BLaER1 treated with 17β-estradiol and CSF1 and Interleukin-3, amounts not matched to agents 10 nM and 100 nM (cell line): ENCODE measurements at regions not wholly inside any gene's neighbourhood (a gene's known extent, or its start where the extent isn't known, plus 50 kb on each side); places are given as distances from the start of the nearest gene placed in this dataset.

Experiments
- H3K27ac ChIP-seq, 11 experiments: shearing (Covaris generic); formaldehyde crosslinking; 2 replicates each; pipeline ENCODE4 v1.8.1; 2022
- H3K27me3 ChIP-seq, 11 experiments: shearing (Covaris generic); formaldehyde crosslinking; 2 replicates each; pipeline ENCODE4 v1.8.1; 2022
- H3K36me3 ChIP-seq, 11 experiments: shearing (Covaris generic); formaldehyde crosslinking; 2 replicates each; pipeline ENCODE4 v1.8.1; 2022
- H3K4me1 ChIP-seq, 10 experiments: shearing (Covaris generic); formaldehyde crosslinking; 2 replicates each; pipeline ENCODE4 v1.8.1; 2022
- H3K4me2 ChIP-seq, 11 experiments: shearing (Covaris generic); formaldehyde crosslinking; 2 replicates each; pipeline ENCODE4 v1.8.1; 2022
- H3K4me3 ChIP-seq, 10 experiments: shearing (Covaris generic); formaldehyde crosslinking; 2 replicates each; pipeline ENCODE4 v1.8.1; 2022
- H3K9ac ChIP-seq, 11 experiments: shearing (Covaris generic); formaldehyde crosslinking; 2 replicates each; pipeline ENCODE4 v1.8.1; 2022
- H3K9me3 ChIP-seq, 11 experiments: shearing (Covaris generic); formaldehyde crosslinking; replicated peaks in 1 of 11; 2 replicates each; pipeline ENCODE4 v1.8.1; 2022
- H4K20me1 ChIP-seq, 11 experiments: shearing (Covaris generic); formaldehyde crosslinking; 2 replicates each; pipeline ENCODE4 v1.8.1; 2022
- Cebpa-rat ChIP-seq, 11 experiments: shearing (Covaris generic); IDR thresholded peaks; 2 replicates each; pipeline ENCODE4 v1.8.1; 2022

DNA sequence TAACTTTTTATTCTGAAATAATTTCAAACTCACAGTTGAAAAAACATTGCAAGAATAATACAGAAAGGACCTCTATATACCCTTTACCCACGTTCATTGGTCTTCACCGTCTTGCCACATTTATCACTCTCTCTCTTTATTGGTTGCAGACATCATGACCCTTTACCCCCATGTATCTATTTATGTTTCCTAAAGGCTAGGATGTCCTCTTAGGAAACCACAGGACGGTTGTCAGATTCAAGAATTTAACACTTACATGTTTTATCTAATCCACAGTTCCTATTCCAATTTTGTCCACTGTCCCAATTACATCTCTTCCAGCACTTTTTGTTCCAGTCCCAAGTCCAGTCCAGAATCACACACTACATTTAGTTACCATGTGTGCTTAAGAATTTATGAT lies 67.6 kb upstream of the FGFR2 start:
- H3K4me1 ChIP-seq, result peaks cover 19 to 50% (median 34%) of the 10 kb centered on the region in 10 experiments
- peaks cover 0 to 16% (median 0%) of the 10 kb centered on the region in 11 experiments; a peak in 3 of 22 replicates for H3K27me3 ChIP-seq
- peaks cover 0 to 11% (median 5%) of the 10 kb centered on the region in 11 experiments; a peak in 6 of 22 replicates for H3K9me3 ChIP-seq
- H4K20me1 ChIP-seq, result peaks cover 0 to 4% (median 0%) of the 10 kb centered on the region in 11 experiments; a peak in 1 of 22 replicates
- peak overlapping the region in 2 of 11 experiments; percentile 21 to 27; a peak in 3 of 22 replicates for H3K4me2 ChIP-seq
- H3K9ac ChIP-seq, result no peak overlapping the region
- no peaks in the 10 kb centered on the region for H3K36me3 ChIP-seq
- H3K27ac ChIP-seq, result no peak overlapping the region
- TF ChIP-seq Cebpa-rat (IDR thresholded peaks at IDR 0.05), result no peak
- no peak overlapping the region for H3K4me3 ChIP-seq

DNA sequence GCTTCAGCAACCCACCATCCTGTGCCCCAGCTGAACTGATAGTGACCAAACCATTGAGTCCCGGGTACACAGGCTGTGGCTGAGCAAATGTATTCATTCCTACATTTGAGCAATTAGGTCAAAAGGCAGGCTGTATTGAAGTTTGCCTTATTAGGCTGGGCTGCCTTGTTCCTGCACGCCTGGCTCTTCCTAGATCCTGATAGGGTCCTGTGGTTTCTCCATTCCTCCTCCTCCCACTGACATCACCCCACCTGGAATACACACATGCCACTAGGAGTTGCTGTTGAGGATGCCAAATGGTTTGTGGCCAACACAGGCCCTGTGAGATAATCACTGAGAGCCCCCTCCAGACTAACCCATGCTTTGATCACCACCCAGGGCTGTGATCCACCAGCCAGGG lies 66.4 kb upstream of the FGFR2 start:
- Histone ChIP-seq H3K4me1 (peaks cover 20 to 39% (median 23%) of the 10 kb centered on the region in 10 experiments), H3K36me3 (no peaks in the 10 kb centered on the region), H3K9me3 (peaks cover 0 to 11% (median 5%) of the 10 kb centered on the region in 11 experiments; a peak in 6 of 22 replicates), H3K9ac (no peak overlapping the region), H3K27ac (no peak overlapping the region), H4K20me1 (peaks cover 0 to 4% (median 0%) of the 10 kb centered on the region in 11 experiments; a peak in 1 of 22 replicates), H3K27me3 (peaks cover 0 to 16% (median 0%) of the 10 kb centered on the region in 11 experiments; a peak in 3 of 22 replicates), H3K4me3 (no peak overlapping the region), H3K4me2 (no peak overlapping the region)
- TF ChIP-seq Cebpa-rat (IDR thresholded peaks at IDR 0.05), result no peak

GRCh38 chr10:121662945-121663917 lies 65.0 kb upstream of the FGFR2 start:
- no peaks in the 10 kb centered on the region for H4K20me1 ChIP-seq

DNA sequence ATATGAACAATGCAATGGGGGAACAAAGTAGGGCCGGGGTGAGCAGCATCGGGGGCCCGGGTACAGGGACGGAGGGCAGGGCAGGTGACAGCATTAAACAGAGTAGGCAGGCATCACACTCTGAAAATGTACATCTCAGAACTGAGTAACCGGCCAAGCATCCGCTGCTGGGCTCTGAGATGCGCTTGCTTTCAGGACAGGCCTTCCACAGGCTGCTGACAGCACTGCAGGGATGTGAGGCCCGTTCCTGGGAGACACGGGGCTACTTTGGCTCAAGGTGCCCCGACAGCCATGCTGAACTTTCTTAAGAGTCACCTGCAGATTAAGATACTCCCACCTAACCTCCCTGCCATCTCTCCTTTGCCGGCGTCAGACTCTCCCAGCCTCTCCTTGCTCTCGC lies 64.3 kb upstream of the FGFR2 start:
- Histone ChIP-seq H3K27ac (no peak overlapping the region), H3K27me3 (no peaks in the 10 kb centered on the region), H3K36me3 (no peaks in the 10 kb centered on the region), H3K4me3 (no peak overlapping the region), H3K9ac (no peak overlapping the region), H4K20me1 (no peaks in the 10 kb centered on the region), H3K9me3 (peaks cover 0 to 15% (median 5%) of the 10 kb centered on the region in 11 experiments; a peak in 6 of 22 replicates), H3K4me2 (no peak overlapping the region), H3K4me1 (peaks cover 0 to 22% (median 3%) of the 10 kb centered on the region in 10 experiments; a peak in 16 of 20 replicates)
- no peak for TF ChIP-seq Cebpa-rat (IDR thresholded peaks at IDR 0.05)

More at GRCh38 chr10:121662945-121663917, 65.0 kb upstream of the FGFR2 start:
- H3K27me3 ChIP-seq, result 0 out of 22 replicates have a peak, but pooled peaks cover 0 to 2% (median 0%) of the 10 kb centered on the region in 11 experiments
- no peak overlapping the region for H3K9ac ChIP-seq
- no peak overlapping the region for H3K27ac ChIP-seq
- peak overlapping the region in 2 of 11 experiments; percentile 10 to 11; a peak in 2 of 22 replicates for H3K4me2 ChIP-seq
- no peaks in the 10 kb centered on the region for H3K36me3 ChIP-seq
- H3K9me3 ChIP-seq, result peaks cover 0 to 12% (median 5%) of the 10 kb centered on the region in 11 experiments; a peak in 6 of 22 replicates
- no peak overlapping the region for H3K4me3 ChIP-seq
- peaks cover 6 to 25% (median 10%) of the 10 kb centered on the region in 10 experiments for H3K4me1 ChIP-seq
- TF ChIP-seq Cebpa-rat (IDR thresholded peaks at IDR 0.05), result no peak

- Histone ChIP-seq H3K4me3 (no peak overlapping the region), H3K36me3 (no peaks in the 10 kb centered on the region), H3K27me3 (no peaks in the 10 kb centered on the region), H3K9ac (no peak overlapping the region), H4K20me1 (no peaks in the 10 kb centered on the region), H3K27ac (no peak overlapping the region), H3K9me3 (peaks cover 0 to 15% (median 5%) of the 10 kb centered on the region in 11 experiments; a peak in 6 of 22 replicates), H3K4me2 (peak overlapping the region in 1 of 11 experiments; percentile 1; a peak in 1 of 22 replicates), H3K4me1 (peaks cover 0 to 22% (median 0%) of the 10 kb centered on the region in 10 experiments; a peak in 8 of 20 replicates)
- no peak for TF ChIP-seq Cebpa-rat (IDR thresholded peaks at IDR 0.05)
Observed at GRCh38 chr10:121661451-121661851, 63.2 kb upstream of the FGFR2 start.

DNA sequence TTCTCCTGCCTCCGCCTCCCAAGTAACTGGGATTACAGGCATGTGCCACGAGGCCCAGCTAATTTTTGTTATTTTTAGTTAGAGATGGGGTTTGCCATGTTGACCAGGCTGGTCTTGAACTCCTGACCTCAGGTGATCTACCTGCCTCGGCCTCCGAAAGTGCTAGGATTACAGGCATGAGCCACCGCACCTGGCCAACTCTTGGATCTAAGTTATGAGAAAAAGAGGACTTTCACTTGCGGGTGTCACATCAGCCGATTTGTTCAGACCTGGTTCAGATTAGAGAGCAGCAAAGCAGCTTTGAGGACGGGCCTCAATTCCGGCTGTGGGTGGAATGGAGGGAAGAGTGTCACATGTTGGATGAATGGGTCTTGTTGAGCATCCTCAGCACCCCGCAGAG lies 61.0 kb upstream of the FGFR2 start:
- H3K4me1 ChIP-seq, result peaks cover 0 to 22% (median 0%) of the 10 kb centered on the region in 10 experiments; a peak in 6 of 20 replicates
- H4K20me1 ChIP-seq, result no peaks in the 10 kb centered on the region
- H3K9me3 ChIP-seq, result 0 out of 22 replicates have a peak, but pooled peaks cover 0 to 6% (median 0%) of the 10 kb centered on the region in 11 experiments
- TF ChIP-seq Cebpa-rat (IDR thresholded peaks at IDR 0.05), result no peak
- H3K27ac ChIP-seq, result no peak overlapping the region
- peak overlapping the region in 2 of 11 experiments; percentile 27 to 37; a peak in 2 of 22 replicates for H3K4me2 ChIP-seq
- H3K36me3 ChIP-seq, result no peaks in the 10 kb centered on the region
- H3K9ac ChIP-seq, result no peak overlapping the region
- H3K27me3 ChIP-seq, result no peaks in the 10 kb centered on the region
- no peak overlapping the region for H3K4me3 ChIP-seq

- no peak for TF ChIP-seq Cebpa-rat (IDR thresholded peaks at IDR 0.05)
- H3K27ac ChIP-seq, result no peak overlapping the region
- H3K36me3 ChIP-seq, result no peaks in the 10 kb centered on the region
- no peak overlapping the region for H3K4me2 ChIP-seq
- no peaks in the 10 kb centered on the region for H3K27me3 ChIP-seq
- H3K9me3 ChIP-seq, result 0 out of 22 replicates have a peak, but pooled peaks cover 0 to 6% (median 0%) of the 10 kb centered on the region in 11 experiments
- H3K9ac ChIP-seq, result no peak overlapping the region
- peaks cover 0 to 22% (median 0%) of the 10 kb centered on the region in 10 experiments; a peak in 6 of 20 replicates for H3K4me1 ChIP-seq
- H4K20me1 ChIP-seq, result no peaks in the 10 kb centered on the region
- H3K4me3 ChIP-seq, result no peak overlapping the region
Observed at GRCh38 chr10:121658611-121659010, 60.4 kb upstream of the FGFR2 start.

DNA sequence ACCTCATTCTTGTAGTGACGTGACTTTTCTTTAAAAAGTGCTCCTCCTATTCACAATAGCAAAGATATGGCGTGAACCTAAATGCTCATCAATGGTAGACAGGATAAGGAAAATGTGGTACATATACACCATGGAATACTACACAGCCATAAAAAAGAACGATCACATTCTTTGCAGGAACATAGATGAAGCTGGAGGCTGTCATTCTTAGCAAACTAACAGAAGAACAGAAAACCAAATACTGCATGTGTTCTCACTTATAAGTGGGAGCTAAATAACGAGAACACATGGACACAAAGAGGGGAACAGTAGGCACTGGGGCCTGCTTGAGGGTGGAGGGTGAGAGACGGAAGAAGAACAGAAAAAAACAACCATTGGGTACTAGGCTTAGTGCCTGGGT lies 59.9 kb upstream of the FGFR2 start:
- Histone ChIP-seq H3K9me3 (0 out of 22 replicates have a peak, but pooled peaks cover 0 to 6% (median 0%) of the 10 kb centered on the region in 11 experiments), H3K4me1 (peaks cover 0 to 22% (median 0%) of the 10 kb centered on the region in 10 experiments; a peak in 5 of 20 replicates), H3K9ac (no peak overlapping the region), H3K27me3 (no peaks in the 10 kb centered on the region), H3K27ac (no peak overlapping the region), H3K4me3 (no peak overlapping the region), H4K20me1 (no peaks in the 10 kb centered on the region), H3K4me2 (no peak overlapping the region), H3K36me3 (no peaks in the 10 kb centered on the region)
- TF ChIP-seq Cebpa-rat (IDR thresholded peaks at IDR 0.05), result no peak
